Stomach (tissue), 8 donors: ENCODE measurements at regions not wholly inside any gene's neighbourhood (a gene's known extent, or its start where the extent isn't known, plus 50 kb on each side); places are given as distances from the start of the nearest gene placed in this dataset.
"Not testable (repeated sequence)": the region's sequence is repeated elsewhere in the genome, so short reads cannot be mapped to it uniquely, and the experiment has no call there.

Experiments
- DNase-seq, 2 donors: peaks; one replicate each; pipeline versions ENCODE4 v3.0.0 to v3.0.0-alpha.2; 2013 to 2019
- H3K27ac ChIP-seq, 5 donors: fragments of 200-600 bp in 4 of 5; sonication (generic) in 4 of 5; one replicate each; pipeline ENCODE4 v1.5.1; 2013 to 2019; ENCODE audit warnings: mild to moderate bottlenecking in 1 of 5, moderate library complexity in 1 of 5
- H3K27me3 ChIP-seq, 3 donors: fragments of 200-600 bp; sonication (generic); one replicate each; pipeline ENCODE4 v1.5.1; 2017 to 2019; ENCODE audit warnings: mixed run types in 1 of 3
- H3K36me3 ChIP-seq, 4 donors: fragments of 200-600 bp; sonication (generic); 1 replicate in 3 of 4; 2 replicates in 1 of 4; pipeline ENCODE4 v1.5.1; 2016 to 2019
- H3K4me1 ChIP-seq, 4 donors: fragments of 200-600 bp; sonication (generic); one replicate each; pipeline ENCODE4 v1.5.1; 2016 to 2019
- H3K4me3 ChIP-seq, 4 donors: fragments of 200-600 bp; sonication (generic) in 3 of 4; one replicate each; pipeline ENCODE4 v1.5.1; 2016 to 2019; ENCODE audit warnings: mild to moderate bottlenecking in 1 of 4
- H3K9me3 ChIP-seq, 4 donors: fragments of 200-600 bp; sonication (generic); one replicate each; pipeline ENCODE4 v1.5.1; 2016 to 2019
- CTCF ChIP-seq, 7 experiments: fragments of 450-650 bp in 4 of 7; fragments of 200-600 bp in 3 of 7; sonication (generic) in 3 of 7; IDR thresholded peaks; one replicate each; pipeline ENCODE4 v1.5.1; 2016 to 2019; ENCODE audit warnings: antibody characterized with exemption in 7 of 7, control low read depth in 2 of 7, mild to moderate bottlenecking in 1 of 7
- EP300 ChIP-seq: sonication (generic); formaldehyde crosslinking; IDR thresholded peaks from one replicate; pipeline ENCODE4 v1.6.1; 2017; ENCODE audit warnings: antibody characterized with exemption
- POLR2A ChIP-seq, 4 donors: fragments of 450-650 bp; IDR thresholded peaks; one replicate each; pipeline ENCODE4 v1.6.1; 2016; ENCODE audit warnings: antibody characterized with exemption in 4 of 4, control low read depth in 2 of 4, mild to moderate bottlenecking in 1 of 4, moderate library complexity in 1 of 4
- POLR2AphosphoS5 ChIP-seq, 3 donors: sonication (generic); formaldehyde crosslinking; IDR thresholded peaks; one replicate each; pipeline ENCODE4 v1.6.1; 2016; ENCODE audit warnings: antibody characterized with exemption in 3 of 3
- WGBS, 5 donors: extraction: QIAGEN DNeasy Blood & Tissue Kit in 3 of 5; methylation state at CpG; one replicate each; pipeline versions ENCODE4 v1.1.5 to v1.1.7; 2013 to 2018; 5-methylcytosine and 5-hydroxymethylcytosine counted together
- intact Hi-C: fragments of 100-400 bp; cut with DNase I; formaldehyde crosslinking; loops from one replicate; pipeline ENCODE4 v1.15.1; 2023; ENCODE audit warnings: low total_unique reads
- donor health status: healthy with polysubstance abuse.
- donor health status: Bipolar disorder and iron deficiency.
- donor health status: healthy.

GRCh38 chr7:108669958-108670357 is 100.3 kb downstream of the DNAJB9 start:
- intact Hi-C loops, result no loop called here

DNA sequence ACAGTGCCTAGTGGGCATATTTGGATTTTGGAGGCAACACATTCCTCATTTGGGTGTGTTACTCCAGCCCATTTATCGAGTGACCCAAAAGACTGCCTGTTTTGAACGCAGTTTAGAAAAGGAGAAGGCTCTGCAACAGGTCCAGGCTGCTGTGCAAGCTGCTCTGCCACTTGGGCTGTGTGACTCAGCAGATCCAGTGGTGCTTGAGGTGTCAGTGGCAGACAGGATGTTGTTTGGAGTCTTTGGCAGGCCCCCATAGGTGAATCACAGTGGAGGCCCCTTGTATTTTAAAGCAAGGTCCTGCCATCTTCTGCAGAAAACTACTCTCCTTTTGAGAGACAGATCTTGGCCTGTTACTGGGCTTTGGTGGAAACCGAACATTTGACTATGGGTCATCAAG is 104.0 kb downstream of the DNAJB9 start:
- H3K27ac ChIP-seq, H3K4me3 ChIP-seq, H3K27me3 ChIP-seq, H3K4me1 ChIP-seq, DNase-seq, H3K36me3 ChIP-seq, intact Hi-C loops: not testable (repeated sequence)
- 66 to 91% (median 85%) methylated on average over 2 to 3 of the region's 3 CpGs for WGBS, 5 donors
- H3K9me3 ChIP-seq, result peaks cover 0 to 16% (median 0%) of the 10 kb centered on the region in 4 donors

More at GRCh38 chr7:108669958-108670357, 100.3 kb downstream of the DNAJB9 start:
- DNase-seq, result no peak
- no peaks in the 10 kb centered on the region for H3K4me1 ChIP-seq
- no peaks in the 10 kb centered on the region for H3K36me3 ChIP-seq
- H3K4me3 ChIP-seq, result no peak overlapping the region
- H3K9me3 ChIP-seq, result peaks cover 0 to 16% (median 0%) of the 10 kb centered on the region in 4 donors
- H3K27ac ChIP-seq, result no peak overlapping the region
- no peaks in the 10 kb centered on the region for H3K27me3 ChIP-seq
- TF ChIP-seq CTCF (IDR thresholded peaks at IDR 0.05) (no peak), POLR2AphosphoS5 (IDR thresholded peaks at IDR 0.05) (no peak)

DNA sequence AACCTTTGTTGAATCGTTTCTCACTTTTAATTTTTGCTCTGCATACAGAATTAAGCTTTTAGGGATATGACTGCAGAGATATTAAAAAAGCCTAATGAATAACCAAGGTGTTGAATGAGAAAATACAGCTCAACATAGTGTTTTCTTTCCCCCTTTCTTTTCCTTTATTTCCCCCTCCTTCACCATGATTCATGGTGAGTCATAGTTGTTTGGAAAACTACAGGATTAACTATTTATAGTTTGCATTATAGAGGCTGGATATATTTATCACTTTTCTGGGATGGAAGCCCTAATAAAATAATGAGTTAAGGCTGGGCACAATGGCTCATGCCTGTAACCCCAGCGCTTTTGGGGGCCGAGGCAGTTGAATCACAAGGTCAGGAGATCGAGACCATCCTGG is 115.0 kb downstream of the DNAJB9 start:
- Histone ChIP-seq H3K9me3 (peaks cover 0 to 5% (median 0%) of the 10 kb centered on the region in 4 donors), H3K27ac (no peak overlapping the region), H3K4me3 (no peak overlapping the region), H3K4me1 (no peaks in the 10 kb centered on the region), H3K36me3 (no peaks in the 10 kb centered on the region), H3K27me3 (no peaks in the 10 kb centered on the region)
- TF ChIP-seq POLR2AphosphoS5 (IDR thresholded peaks at IDR 0.05), result no peak
- no peak for DNase-seq
- 74 to 86% (median 80%) methylated on average over 4 of the region's 4 CpGs for WGBS, 5 donors
- intact Hi-C loops, result no loop called here

- H3K27me3 ChIP-seq, result no peaks in the 10 kb centered on the region
- no peak overlapping the region for H3K27ac ChIP-seq
- H3K4me1 ChIP-seq, result no peaks in the 10 kb centered on the region
- H3K36me3 ChIP-seq, result no peaks in the 10 kb centered on the region
- intact Hi-C loops, result no loop called here
- no peak overlapping the region for H3K4me3 ChIP-seq
- DNase-seq, result no peak
- TF ChIP-seq POLR2AphosphoS5 (IDR thresholded peaks at IDR 0.05) (no peak), EP300 (no peak), POLR2A (IDR thresholded peaks at IDR 0.05) (no peak), CTCF (IDR thresholded peaks at IDR 0.05) (no peak)
- WGBS, 5 donors, result 79 to 97% (median 86%) methylated on average over 1 of the region's 1 CpG
- H3K9me3 ChIP-seq, result peaks cover 0 to 5% (median 0%) of the 10 kb centered on the region in 4 donors
These were observed 116.8 kb downstream of the DNAJB9 start for GRCh38 chr7:108686494-108686893.

DNA sequence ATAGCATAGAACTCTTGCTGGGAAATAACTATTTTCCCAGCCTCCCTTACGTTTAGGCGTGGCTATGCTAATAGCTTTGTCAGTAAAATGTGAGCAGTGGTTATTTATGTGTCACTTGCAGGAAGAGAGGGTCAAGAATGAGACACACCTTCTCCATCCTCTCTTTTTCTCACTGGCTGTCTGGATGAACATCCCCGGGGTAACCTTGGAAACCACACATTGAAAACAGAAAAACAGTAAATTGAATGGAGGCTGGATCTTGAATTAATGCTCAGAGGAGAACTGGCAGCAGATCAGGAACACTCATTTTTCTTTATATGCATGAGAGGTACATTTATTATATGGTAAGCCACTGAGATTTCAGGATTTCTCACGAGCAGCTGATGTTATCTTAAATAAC is 127.6 kb downstream of the DNAJB9 start:
- H3K4me1 ChIP-seq, result no peaks in the 10 kb centered on the region
- no peak for TF ChIP-seq CTCF (IDR thresholded peaks at IDR 0.05)
- no peak for TF ChIP-seq EP300
- no peak for TF ChIP-seq POLR2A (IDR thresholded peaks at IDR 0.05)
- no peak for TF ChIP-seq POLR2AphosphoS5 (IDR thresholded peaks at IDR 0.05)
- WGBS, 5 donors, result 51 to 64% (median 61%) methylated on average over 4 of the region's 4 CpGs

GRCh38 chr7:108711611-108712010 is 141.9 kb downstream of the DNAJB9 start:
- no peak for TF ChIP-seq POLR2AphosphoS5 (IDR thresholded peaks at IDR 0.05)
- no peak for TF ChIP-seq POLR2A (IDR thresholded peaks at IDR 0.05)
- no peak for TF ChIP-seq CTCF (IDR thresholded peaks at IDR 0.05)
- TF ChIP-seq EP300, result no peak
- no peaks in the 10 kb centered on the region for H3K27me3 ChIP-seq

More for the DNA sequence above, 127.6 kb downstream of the DNAJB9 start:
- Histone ChIP-seq H3K4me3 (no peak overlapping the region), H3K9me3 (no peaks in the 10 kb centered on the region), H3K27me3 (no peaks in the 10 kb centered on the region), H3K27ac (no peak overlapping the region), H3K36me3 (no peaks in the 10 kb centered on the region)
- DNase-seq, result peak in 1 of 2 donors; percentile 9
- intact Hi-C loops, result no loop called here

More at GRCh38 chr7:108711611-108712010, 141.9 kb downstream of the DNAJB9 start:
- no peaks in the 10 kb centered on the region for H3K36me3 ChIP-seq
- intact Hi-C loops, result no loop called here
- no peak for DNase-seq
- no peaks in the 10 kb centered on the region for H3K9me3 ChIP-seq
- H3K4me1 ChIP-seq, result no peaks in the 10 kb centered on the region
- H3K27ac ChIP-seq, result no peak overlapping the region
- no peak overlapping the region for H3K4me3 ChIP-seq
